Hematopoietic multipotent progenitor cell treated with erythropoietin and hydrocortisone succinate and interleukin-3 and kit ligand, for 8 days (in vitro differentiated cells): ENCODE measurements at regions not wholly inside any gene's neighbourhood (a gene's known extent, or its start where the extent isn't known, plus 50 kb on each side); places are given as distances from the start of the nearest gene placed in this dataset.
"Not testable (repeated sequence)": the region's sequence is repeated elsewhere in the genome, so short reads cannot be mapped to it uniquely, and the experiment has no call there.

ENCODE experiments used
- DNase-seq: peaks from one replicate; pipeline ENCODE4 v3.0.0-alpha.2; 2015

DNA sequence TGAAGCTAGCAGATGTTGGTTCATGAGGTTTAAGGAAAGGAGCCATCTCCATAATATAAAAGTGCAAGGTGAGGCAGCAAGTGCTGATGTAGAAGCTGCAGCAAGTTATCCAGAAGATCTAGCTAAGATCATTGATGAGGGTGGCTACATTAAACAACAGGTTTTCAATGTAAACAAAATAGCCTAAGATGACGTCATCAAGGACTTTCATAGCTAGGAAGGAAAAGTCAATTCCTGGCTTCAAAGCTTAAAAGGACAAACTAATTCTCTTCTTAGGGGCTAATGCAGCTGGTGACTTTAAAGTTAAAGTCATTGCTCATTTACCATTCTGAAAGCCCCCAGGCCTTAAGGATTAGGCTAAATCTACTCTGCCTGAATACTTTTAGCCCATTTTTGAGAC, 141.9 kb downstream of the MID1IP1 start:
- no peak for DNase-seq

DNA sequence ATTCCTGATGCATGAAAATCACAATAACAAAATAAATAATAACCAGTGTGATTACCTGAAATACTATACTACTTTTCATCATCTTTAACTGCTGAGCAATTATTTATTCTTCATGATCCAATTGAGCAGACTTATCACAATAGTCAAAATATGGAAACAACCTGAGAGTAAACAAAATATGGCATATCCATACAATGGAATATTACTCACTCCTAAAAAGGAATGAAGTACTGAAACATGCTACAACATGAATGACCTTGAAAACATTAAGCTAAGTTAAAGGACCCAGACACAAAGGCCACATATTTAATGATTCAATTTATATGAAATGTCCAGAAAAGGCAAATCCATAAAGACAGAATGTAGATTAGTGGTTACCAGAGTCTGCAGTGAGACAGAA, 146.8 kb downstream of the MID1IP1 start:
- DNase-seq = no peak

DNA sequence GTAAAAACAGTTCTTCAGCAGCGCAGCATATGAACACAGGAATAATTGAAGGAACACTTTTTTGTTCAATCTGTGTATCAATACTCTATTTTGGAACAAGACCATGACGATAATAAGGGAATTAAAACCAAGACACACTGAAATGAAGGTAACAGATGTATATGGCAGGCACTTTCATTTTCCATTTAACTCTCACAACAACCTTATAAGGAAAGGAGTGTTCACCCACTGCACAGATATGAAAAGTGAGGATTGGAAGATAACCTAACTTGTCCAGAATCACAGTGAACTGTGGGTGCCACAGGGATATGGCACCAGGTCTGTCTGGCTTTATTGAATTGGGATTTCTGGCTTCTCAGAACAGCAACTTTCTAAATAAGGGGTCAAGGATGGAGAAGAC, 153.3 kb downstream of the MID1IP1 start:
- no peak for DNase-seq

DNA sequence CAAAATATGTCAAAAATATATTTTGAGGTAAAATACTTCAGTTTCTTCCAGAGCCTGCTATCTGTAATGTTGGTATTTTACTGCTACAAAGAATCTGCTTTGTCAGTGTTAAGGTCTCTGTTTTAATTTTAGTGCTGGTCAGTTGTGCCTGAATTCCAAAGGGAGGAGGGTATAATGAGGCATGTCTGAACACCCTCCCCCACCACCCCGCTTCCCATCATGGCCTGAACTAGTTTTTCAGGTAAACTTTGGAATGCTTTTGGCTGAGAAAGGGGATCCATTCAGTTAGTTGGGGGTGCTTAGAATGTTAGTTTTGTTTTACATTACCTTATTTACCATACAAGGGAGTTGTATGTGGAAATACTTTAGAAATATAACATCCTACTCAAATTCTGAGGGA, 158.5 kb downstream of the MID1IP1 start:
- no peak for DNase-seq

DNA sequence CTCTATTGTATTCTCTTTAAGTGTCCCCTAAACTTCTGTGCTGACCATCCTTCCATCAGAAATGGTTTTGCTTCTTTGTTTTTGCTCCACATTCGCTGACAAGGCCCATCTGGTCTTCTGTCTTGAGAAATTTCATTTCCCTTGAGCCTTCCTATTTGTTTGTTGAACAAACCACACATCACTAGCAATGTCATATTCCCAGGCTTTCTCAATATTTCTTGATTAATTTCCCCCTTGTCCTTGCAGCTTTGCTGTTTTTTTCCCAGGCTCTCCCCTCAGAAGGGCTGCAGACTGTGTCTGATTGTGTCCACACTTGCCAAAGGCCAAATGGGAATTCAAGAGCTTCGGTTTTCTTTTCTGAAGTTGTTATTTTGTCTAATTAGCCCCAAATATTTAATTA, 158.9 kb downstream of the MID1IP1 start:
- no peak for DNase-seq

DNA sequence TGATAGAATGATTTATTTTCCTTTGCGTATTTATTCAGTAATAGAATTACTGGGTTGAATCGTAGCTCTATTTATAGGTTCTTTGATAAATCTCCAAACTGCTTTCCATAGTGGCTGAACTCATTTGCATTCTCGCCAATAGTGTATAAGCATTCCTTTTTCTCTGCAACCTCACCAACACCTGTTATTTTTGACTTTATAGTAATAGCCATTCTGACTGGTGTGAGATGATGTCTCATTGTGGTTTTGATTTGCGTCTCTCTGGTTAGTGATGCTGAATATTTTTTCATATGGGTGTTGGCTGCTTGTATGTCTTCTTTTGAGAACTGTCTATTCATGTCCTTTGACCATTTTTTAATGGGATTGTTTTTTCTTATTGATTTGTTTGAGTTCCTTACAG, 160.7 kb downstream of the MID1IP1 start:
- no peak for DNase-seq

DNA sequence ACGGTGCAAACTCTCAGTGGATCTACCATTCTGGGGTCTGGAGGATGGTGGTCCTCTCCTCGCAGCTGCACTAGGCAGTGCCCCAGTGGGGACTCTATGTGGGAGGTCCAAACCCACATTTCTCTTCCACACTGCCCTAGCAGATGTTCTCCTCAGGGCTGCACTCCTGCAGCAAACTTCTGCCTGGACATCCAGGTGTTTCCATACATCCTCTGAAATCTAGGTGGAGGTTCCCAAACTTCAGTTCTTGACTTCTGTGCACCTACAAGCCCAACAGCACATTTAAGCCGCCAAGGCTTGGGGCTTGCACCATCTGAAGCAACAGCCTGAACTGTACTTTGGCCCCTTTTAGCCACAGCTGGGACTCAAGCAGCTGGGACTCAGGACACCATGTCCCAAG, 162.0 kb downstream of the MID1IP1 start:
- DNase-seq = not testable (repeated sequence)

DNA sequence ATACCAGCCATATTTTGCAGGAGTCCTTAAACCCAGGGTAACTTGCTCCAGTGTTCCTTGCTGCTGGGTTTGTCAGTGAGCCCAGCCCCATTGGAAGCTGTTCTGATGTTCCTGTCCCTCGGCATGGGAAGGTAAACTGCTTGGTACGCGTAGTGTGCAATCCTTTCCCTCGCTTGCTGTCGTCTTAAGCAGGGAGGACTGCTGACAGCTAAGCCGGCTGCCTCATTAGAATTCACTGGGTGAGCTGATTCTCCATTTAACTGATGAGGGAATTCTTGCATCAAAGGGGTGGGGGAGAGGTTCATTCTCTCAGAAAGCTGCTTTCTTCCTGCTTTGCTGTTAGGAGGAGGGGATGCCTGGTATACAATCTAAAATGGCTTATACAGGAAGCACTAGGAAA, 164.6 kb downstream of the MID1IP1 start:
- DNase-seq = no peak

DNA sequence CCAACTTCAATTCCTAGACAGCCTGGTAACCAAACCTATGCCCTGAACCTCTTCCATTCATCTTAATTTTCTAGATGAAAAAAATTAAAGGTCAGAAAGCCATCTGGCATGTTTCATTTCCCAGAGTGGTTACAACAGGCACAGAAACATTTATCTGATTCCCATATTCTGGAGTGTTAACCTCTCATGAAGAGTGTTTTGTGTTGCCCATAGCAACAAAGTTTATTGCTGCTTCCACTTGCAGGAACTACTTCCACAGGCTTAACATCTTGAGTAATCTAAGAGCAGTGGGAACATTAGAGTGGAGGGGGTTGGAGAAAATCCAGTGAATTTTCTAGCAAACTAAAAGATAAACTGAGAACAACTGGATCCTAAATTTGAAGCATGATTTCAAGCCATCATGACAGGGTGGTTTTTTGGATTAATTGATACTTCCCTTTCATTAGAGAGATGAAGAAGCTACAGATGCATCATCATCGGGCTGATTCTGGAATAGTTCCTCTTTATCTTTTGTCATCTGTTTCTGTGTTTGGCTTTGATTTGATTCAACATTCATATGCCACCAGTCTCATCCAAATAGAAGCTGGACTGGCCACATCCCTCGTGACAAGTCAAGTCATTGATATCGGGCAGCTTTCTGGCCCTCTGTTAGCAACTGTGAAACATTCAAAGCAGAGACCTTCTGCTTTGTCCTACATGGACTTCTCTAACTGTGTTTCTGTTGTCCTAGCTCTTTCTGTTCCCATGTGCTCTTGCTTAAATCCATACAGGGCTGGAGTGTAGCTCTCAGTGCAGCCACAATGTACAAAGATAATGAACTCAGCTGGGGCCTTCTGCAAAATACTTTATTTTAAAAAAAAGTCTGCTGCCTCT, 167.3 kb downstream of the MID1IP1 start:
- no peak for DNase-seq

DNA sequence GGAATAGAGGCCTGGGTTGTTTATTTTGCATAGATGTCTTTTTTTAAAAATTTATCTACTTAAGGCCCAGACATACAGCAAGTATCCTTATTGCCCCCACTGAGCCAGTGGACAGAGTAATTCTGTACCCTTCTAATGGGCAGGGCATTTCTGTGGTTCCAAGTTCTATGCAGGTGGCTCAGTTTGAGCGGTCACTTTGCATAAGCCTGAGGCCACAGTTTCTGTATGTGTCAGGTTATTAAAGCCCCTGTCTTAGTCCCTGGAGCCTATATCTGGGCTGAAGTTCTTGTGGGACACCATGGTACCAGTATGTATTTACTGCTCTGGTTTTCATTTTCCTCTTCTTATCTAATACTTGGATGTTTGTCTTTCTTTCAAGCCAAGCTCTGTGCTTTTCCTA, 168.8 kb downstream of the MID1IP1 start:
- DNase-seq = no peak

DNA sequence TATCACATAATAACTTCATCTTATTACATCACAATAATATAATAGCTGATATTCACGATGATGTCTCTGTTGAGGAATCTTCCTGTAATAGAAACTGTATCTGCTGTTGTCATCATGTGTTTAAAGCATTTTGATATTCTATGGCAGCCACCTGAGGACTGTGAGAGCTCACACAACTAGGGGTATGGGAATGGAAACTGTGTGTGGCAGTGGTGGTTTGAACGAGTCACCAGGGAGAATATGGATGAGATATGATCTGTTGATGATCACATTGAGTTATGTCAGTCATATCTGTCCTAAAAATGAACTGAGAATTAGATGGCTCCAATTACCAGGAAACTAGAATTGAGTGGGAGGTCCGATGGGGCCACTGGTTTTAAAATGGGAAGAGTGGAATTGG, 169.6 kb downstream of the MID1IP1 start:
- DNase-seq = no peak

DNA sequence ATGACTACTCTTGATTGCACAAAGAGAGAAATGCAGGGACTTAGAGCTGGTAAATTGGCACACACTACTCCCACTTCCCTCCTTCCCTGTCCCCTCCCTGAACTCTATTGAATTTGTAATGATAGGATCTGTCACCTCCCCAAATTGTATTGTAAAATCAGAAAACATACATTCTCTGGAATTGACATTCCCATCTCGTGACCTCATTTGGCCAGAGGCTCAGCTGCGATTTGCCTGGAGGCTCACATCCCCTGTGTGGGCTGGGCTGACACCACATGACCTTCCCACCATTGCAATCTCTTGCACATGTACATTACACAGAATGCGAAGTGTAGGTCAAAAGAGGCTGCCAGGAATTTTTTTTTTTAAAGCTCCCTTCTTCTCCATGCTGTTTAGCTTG, 172.1 kb downstream of the MID1IP1 start:
- no peak for DNase-seq

DNA sequence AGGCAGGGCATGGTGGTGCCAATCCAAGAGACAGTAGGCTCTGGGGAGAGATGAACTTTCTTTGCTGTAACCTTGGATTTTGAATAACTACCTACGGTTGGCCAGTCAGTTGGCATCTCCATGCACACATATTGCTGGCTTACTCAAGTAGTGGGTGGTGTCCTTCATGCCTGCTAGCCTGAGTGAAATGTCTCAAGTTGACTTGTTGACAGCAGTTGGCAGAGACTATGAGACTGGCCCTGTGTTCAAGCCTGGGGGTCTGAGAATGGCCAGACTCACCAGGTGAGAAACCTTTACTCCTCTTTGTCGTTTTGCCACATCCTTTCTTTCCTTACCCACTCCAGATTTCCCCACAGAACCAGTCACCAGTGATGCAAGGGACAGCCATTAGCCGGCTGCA, 173.3 kb downstream of the MID1IP1 start:
- DNase-seq = no peak

DNA sequence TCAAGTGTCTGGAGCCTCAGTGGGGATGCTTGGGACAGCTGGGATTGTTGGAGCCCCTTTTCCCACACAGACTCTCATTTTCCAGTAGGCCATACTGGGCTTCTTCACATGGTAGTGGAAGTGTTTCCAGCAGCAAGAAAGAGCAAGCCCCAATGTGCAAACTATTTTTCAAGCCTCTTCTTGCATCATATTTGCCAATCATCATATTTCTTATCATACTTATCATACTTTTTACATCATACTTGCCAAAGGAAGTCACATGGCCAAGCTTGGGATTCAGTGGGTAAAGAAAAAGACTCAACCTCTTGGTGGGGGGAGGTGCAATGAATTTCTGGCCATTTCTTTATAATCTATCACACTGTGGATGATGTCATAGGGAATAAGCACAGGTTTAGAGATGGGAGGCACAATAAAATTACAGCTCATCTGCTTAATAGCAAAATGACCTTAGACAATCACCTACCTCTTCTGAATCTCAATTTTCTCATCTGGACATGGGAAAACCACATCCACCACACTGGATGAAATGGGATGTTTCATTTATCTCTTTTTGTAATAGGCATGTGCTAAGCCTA, 174.2 kb downstream of the MID1IP1 start:
- DNase-seq = no peak

DNA sequence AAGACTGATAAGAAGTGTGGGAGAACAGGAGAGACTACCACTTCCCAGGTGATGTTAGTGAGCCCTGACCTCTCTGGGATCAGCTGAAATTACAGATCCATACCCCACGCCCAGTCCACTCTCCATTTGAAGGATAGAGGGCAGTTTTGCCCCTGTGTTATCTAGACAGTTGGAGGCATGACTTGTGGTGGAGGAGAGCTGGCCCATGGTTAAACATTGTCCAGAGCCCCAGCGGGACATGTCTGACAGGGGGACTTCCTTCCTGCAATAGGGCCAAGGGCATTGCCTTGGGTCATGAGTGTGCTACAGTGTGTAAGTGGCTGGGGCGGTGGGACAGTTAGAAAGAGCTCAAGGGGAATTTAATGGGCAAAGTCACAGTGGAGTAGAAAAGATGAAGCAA, 181.1 kb downstream of the MID1IP1 start:
- no peak for DNase-seq

DNA sequence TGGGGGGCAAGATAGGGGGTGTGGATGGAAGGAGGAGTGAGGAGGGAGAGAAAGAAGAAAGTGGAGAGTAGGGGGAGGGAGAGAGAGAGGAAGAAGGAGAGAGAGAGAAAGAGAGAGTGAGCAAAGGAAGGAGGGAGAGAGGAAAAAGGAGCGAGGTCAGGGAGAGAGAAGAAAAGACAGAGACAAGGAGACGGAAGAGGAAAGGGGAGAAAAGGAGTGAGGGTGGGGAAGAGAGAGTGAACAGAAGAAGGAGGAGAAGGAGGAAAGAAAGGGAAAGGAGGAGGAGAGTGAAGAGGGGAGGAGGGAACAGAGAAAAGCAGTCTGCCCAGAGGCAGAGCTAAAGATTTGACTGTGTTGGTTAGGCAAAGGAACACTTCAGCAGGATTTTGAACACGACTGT, 181.6 kb downstream of the MID1IP1 start:
- no peak for DNase-seq

DNA sequence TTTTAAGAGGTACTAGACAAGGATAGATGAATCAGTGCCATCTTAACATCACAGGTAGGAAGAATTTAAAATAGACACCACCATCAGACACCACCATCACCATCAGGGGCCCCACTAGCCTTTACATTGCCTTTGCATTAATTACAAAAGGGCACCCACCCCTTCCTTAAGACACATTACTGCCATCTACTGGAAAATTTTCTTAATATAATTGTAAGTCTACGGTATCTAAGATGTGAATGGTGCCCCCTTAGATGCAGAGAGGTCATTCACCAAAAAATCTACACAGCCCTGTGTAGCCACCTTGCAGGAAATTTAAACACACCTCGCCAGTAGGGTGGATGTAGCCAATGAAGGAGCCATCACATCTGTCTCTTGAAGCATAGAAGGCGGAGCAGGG, 184.1 kb downstream of the MID1IP1 start:
- DNase-seq = peak; percentile 53

DNA sequence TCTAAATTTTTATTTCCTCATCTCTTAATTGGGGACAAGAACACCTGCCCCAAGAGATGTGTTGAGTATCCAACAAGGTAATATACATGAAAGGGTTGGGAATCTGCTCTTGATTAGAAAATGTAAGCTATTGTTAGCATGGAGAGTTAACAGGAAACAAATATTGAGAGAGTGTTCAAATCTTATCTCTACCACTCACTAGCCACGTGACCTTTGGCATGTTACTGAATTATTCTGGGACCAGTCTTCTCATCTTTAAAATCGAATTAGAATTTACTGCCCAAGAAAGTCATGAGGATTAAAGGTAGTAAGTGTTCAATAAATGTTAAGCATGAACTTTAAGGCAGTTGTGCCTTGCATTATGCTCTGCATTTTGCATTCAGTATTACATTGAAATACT, 184.7 kb downstream of the MID1IP1 start:
- DNase-seq = no peak

DNA sequence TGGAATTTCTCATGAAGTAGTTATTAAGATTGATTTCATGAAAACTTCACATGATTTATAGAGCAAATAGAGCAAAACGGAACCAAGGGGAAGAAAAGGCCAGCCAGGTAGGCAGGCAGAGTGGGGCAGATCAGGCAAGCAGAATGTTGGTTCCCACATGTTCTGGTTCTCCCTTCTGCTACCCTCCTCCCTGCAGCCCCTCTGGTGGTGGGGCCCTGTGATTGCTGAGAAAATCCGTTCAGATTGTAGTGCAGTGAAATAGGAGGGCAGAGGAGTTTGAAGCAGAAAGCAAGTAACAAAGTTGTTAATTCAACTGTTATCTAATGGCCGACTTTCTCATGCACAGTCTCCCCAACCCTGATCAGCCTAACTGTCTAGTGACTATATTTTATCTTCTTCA, 185.3 kb downstream of the MID1IP1 start:
- no peak for DNase-seq

DNA sequence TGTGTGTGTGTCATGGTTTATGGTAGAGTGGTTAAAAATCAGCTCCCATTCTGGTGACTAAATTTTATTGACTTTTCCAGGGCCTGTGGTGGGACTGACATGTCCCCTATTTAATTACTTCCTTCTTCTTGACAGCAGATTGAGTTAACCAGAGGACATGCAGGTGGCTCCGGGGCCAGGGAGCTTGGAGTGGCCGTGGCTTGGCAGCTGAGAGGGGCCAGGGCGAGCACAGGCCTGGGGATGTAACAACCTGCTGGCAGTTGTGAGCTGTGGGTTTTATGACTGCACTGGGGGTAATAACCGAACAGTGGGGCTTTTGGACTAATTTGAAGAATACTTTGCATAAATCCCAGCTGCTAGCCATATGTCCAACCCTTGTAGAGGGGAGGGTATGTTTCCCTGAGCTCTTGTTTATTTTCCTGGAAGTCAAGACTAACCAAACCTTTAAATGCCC, 186.0 kb downstream of the MID1IP1 start:
- no peak for DNase-seq

DNA sequence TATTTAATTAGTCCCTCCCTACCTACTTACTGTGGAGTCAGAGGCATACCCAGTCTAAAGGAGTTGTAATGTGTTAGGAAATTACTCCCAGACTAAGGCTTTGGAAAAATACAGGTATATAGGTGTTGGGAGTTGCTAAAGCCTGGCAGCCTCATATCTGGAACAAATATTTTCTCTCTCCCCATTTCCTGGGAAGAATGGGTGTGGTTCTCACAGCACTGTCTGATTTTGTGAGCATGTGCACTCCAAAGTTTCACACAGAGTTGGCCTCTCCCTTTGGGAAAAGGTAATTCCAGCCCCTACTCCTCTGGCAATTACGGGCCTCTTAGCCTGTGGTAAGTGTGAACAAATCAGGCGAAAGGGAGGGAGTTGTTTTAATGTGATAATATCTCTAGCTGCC, 187.0 kb downstream of the MID1IP1 start:
- DNase-seq = no peak

DNA sequence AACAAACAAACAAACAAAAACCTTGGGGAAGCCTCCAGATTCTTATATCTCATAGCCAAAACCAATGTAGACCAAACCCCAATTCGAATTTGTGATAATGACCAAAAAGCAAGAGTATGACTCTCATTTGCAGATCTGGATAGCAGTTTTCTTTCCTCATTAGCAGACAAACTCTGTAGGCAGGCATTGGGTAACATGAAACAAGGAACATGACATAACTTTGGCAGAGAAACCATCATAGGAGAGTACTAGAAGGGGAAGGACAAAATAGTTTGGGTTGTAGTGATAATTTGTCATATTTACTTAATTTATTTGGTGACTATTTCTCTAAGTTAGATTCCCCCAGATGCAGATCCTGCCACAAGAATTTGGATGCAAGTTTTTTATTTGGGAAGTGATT, 187.8 kb downstream of the MID1IP1 start:
- no peak for DNase-seq

DNA sequence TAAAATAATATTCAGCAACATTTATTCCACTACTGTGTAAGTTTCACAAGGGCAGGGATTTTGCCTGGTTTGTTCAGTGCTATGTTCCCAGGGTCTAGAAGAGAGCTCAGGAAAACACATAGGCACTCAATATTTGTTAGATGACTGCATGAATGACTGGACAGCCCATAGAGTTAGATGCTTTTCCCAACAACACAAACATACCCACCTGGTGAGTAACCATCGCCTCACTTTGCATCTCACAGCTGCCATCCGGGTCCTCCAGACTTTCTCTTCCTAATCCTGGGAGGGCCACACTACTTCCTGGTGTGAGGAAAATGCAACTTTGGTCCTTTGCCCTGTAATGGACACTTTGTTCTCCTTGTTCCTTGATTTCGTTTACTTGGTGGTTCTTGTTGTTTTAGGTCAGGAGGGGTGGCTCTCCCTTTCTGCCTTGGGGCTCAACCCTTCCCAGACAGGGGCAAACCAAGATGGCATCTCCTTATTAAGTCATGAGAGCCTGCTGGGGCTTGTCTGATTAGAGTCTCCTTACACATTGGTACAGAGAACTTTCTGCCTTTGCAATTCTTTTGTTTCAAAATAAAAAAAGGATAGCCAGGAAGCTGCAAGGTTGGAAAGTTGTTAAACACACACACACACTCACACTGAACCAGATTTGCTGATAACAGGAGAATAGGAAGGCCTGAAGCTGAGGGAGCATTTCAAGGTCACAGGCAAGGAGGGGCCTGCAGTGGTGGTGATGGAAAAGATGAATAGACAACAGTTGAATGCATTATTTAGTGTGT, 190.6 kb downstream of the MID1IP1 start:
- DNase-seq = no peak
